ENCODE measurements at regions not wholly inside any gene's neighbourhood (a gene's known extent, or its start where the extent isn't known, plus 50 kb on each side); places are given as distances from the start of the nearest gene placed in this dataset.

- DNase-seq (ENCODE audit: low read depth), result no peak
- TF ChIP-seq CTCF (conservative IDR thresholded peaks at IDR 0.05; ENCODE audit: low read depth, low read length), result peak; percentile 37
Measured at GRCh38 chr22:22144858-22145257, 99.7 kb upstream of the VPREB1 start.

GRCh38 chr22:22143448-22143847, 101.1 kb upstream of the VPREB1 start:
- no peak for DNase-seq (ENCODE audit: low read depth)
- TF ChIP-seq CTCF (conservative IDR thresholded peaks at IDR 0.05; ENCODE audit: low read depth, low read length), result no peak
- no peak overlapping the region for H3K4me3 ChIP-seq (ENCODE audit: low read depth, low read length)

More at GRCh38 chr22:22144858-22145257, 99.7 kb upstream of the VPREB1 start:
- H3K4me3 ChIP-seq (ENCODE audit: low read depth, low read length), result no peak overlapping the region

GRCh38 chr22:22142661-22143060, 101.9 kb upstream of the VPREB1 start:
- no peak for DNase-seq (ENCODE audit: low read depth)
- H3K4me3 ChIP-seq (ENCODE audit: low read depth, low read length), result no peak overlapping the region
- TF ChIP-seq CTCF (conservative IDR thresholded peaks at IDR 0.05; ENCODE audit: low read depth, low read length), result no peak

GRCh38 chr22:22141771-22142591, 102.6 kb upstream of the VPREB1 start:
- no peak for TF ChIP-seq CTCF (conservative IDR thresholded peaks at IDR 0.05; ENCODE audit: low read depth, low read length)
- DNase-seq (ENCODE audit: low read depth), result no peak
- no peak overlapping the region for H3K4me3 ChIP-seq (ENCODE audit: low read depth, low read length)

GRCh38 chr22:22141031-22141430, 103.6 kb upstream of the VPREB1 start:
- TF ChIP-seq CTCF (conservative IDR thresholded peaks at IDR 0.05; ENCODE audit: low read depth, low read length), result no peak
- DNase-seq (ENCODE audit: low read depth), result no peak

GRCh38 chr22:22139364-22139763, 105.2 kb upstream of the VPREB1 start:
- DNase-seq (ENCODE audit: low read depth), result no peak
- TF ChIP-seq CTCF (conservative IDR thresholded peaks at IDR 0.05; ENCODE audit: low read depth, low read length), result no peak
- no peak overlapping the region for H3K4me3 ChIP-seq (ENCODE audit: low read depth, low read length)

More at GRCh38 chr22:22141031-22141430, 103.6 kb upstream of the VPREB1 start:
- H3K4me3 ChIP-seq (ENCODE audit: low read depth, low read length), result no peak overlapping the region

- TF ChIP-seq CTCF (conservative IDR thresholded peaks at IDR 0.05; ENCODE audit: low read depth, low read length), result no peak
- DNase-seq (ENCODE audit: low read depth), result no peak
- no peak overlapping the region for H3K4me3 ChIP-seq (ENCODE audit: low read depth, low read length)
Measured at GRCh38 chr22:22138915-22139314, 105.7 kb upstream of the VPREB1 start.
